GM12878 (cell line): ENCODE measurements at regions not wholly inside any gene's neighbourhood (a gene's known extent, or its start where the extent isn't known, plus 50 kb on each side); places are given as distances from the start of the nearest gene placed in this dataset.

ENCODE experiments used
- ATAC-seq: fragments of 200-7000 bp; cut with Tn5 transposase; 3 replicates; pipeline ENCODE4 v1.9.1; 2020; ENCODE audit warnings: mild to moderate bottlenecking, moderate library complexity
- BruUV-seq: library from RNA; stranded (reverse); fragments of 400-500 nt; replicated peaks from 2 replicates; lab custom pipeline; 2021; lab: Mats Ljungman, UMichigan
- CTCF ChIA-PET: fragments of 300-600 bp; sonication (Branson Sonifier 250); formaldehyde crosslinking; extraction: SDS; loops from one replicate; lab custom pipeline; 2021; ENCODE audit warnings: inconsistent platforms; lab: Yijun Ruan, JAX
- POLR2A ChIA-PET: fragments of 350-600 bp; formaldehyde crosslinking; extraction: SDS; loops from one replicate; lab custom pipeline; 2021; ENCODE audit warnings: inconsistent platforms; lab: Charles Lee
- RAD21 ChIA-PET: fragments of 300-600 bp; sonication (Branson Sonifier 250); formaldehyde crosslinking; loops from one replicate; lab custom pipeline; 2023; ENCODE audit warnings: antibody characterized with exemption; ENCODE audit not compliant: unreplicated experiment; lab: Charles Lee
- SMC1A ChIA-PET: fragments of 300-600 bp; sonication (Branson Sonifier 250); formaldehyde crosslinking; loops from one replicate; lab custom pipeline; 2023; ENCODE audit not compliant: unreplicated experiment, uncharacterized antibody; lab: Charles Lee
- DNase-seq: peaks from one replicate; pipeline ENCODE4 v3.0.0-alpha.2; 2011; ENCODE audit warnings: low read depth, low spot score
- FAIRE-seq: peaks from 3 replicates; lab custom pipeline; 2011; peaks lifted over from hg19 to GRCh38; lab: Jason Lieb, UNC
- H2AFZ ChIP-seq: 2 replicates; pipeline ENCODE4 v1.6.0; 2011; ENCODE audit warnings: low read depth, low read length, control low read depth; ENCODE audit not compliant: control insufficient read depth
- H3K27ac ChIP-seq: 2 replicates; pipeline ENCODE4 v1.5.1; 2011; ENCODE audit warnings: control low read depth; ENCODE audit not compliant: control insufficient read depth, insufficient read depth
- H3K27me3 ChIP-seq, 2 experiments: replicated peaks in 1 of 2; 2 replicates each; pipeline versions ENCODE4 v1.6.0 to v1.6.1; 2011; ENCODE audit warnings: low read length in 1 of 2; ENCODE audit not compliant: control insufficient read depth in 2 of 2, insufficient read depth in 2 of 2
- H3K36me3 ChIP-seq, 2 experiments: 2 replicates each; pipeline ENCODE4 v1.5.1; 2011; ENCODE audit warnings: low read length in 1 of 2; ENCODE audit not compliant: control insufficient read depth in 2 of 2, insufficient read depth in 2 of 2
- H3K4me1 ChIP-seq: 2 replicates; pipeline ENCODE4 v1.6.1; 2011; ENCODE audit warnings: mild to moderate bottlenecking, low read length, moderate library complexity, mixed read lengths; ENCODE audit not compliant: control insufficient read depth, insufficient read depth
- H3K4me2 ChIP-seq: 2 replicates; pipeline ENCODE4 v1.6.0; 2011; ENCODE audit warnings: control low read depth; ENCODE audit not compliant: control insufficient read depth, insufficient read depth
- H3K4me3 ChIP-seq: fragments of 200-600 bp; sonication (generic); 2 replicates; pipeline ENCODE4 v1.5.1; 2016
- H3K79me2 ChIP-seq: 2 replicates; pipeline ENCODE4 v1.6.0; 2011; ENCODE audit warnings: low read length; ENCODE audit not compliant: control insufficient read depth, insufficient read depth
- H3K9ac ChIP-seq: 2 replicates; pipeline ENCODE4 v1.8.0; 2011; ENCODE audit warnings: low read length, control low read depth, mixed read lengths; ENCODE audit not compliant: control insufficient read depth, insufficient read depth
- H3K9me3 ChIP-seq: replicated peaks from 3 replicates; pipeline ENCODE4 v1.5.1; 2011; ENCODE audit warnings: mild to moderate bottlenecking, low read length; ENCODE audit not compliant: control insufficient read depth, insufficient read depth
- H4K20me1 ChIP-seq: 2 replicates; pipeline ENCODE4 v1.6.0; 2011; ENCODE audit not compliant: control insufficient read depth, insufficient read depth
- ATF3 ChIP-seq: IDR thresholded peaks from 2 replicates; pipeline ENCODE4 v1.6.1; 2011; ENCODE audit warnings: low read depth, mild to moderate bottlenecking, low read length, moderate library complexity, borderline replicate concordance; ENCODE audit errors: extremely low read depth
- BACH1 ChIP-seq: fragments of 450-650 bp; IDR thresholded peaks from 2 replicates; pipeline ENCODE4 v1.6.1; 2017; ENCODE audit warnings: mild to moderate bottlenecking, borderline replicate concordance
- CBX5 ChIP-seq: sonication (generic); IDR thresholded peaks from 2 replicates; pipeline ENCODE4 v1.6.1; 2016; ENCODE audit warnings: low read depth, moderate library complexity, mild to moderate bottlenecking, inconsistent platforms
- CEBPB ChIP-seq, 2 experiments: fragments of 150-350 bp in 1 of 2; IDR thresholded peaks; 2 replicates each; pipeline ENCODE4 v1.6.1; 2012 to 2014; ENCODE audit warnings: low read depth in 2 of 2, low read length in 2 of 2, borderline replicate concordance in 1 of 2, inconsistent platforms in 1 of 2
- CHD4 ChIP-seq: fragments of 200-600 bp; sonication (generic); IDR thresholded peaks from 2 replicates; pipeline ENCODE4 v1.6.1; 2016; ENCODE audit warnings: mild to moderate bottlenecking
- ESRRA ChIP-seq: IDR thresholded peaks from 2 replicates; pipeline ENCODE4 v1.6.1; 2012; ENCODE audit warnings: mild to moderate bottlenecking, low read length, improper control_type of control experiment
- IRF5 ChIP-seq: fragments of 450-650 bp; IDR thresholded peaks from 2 replicates; pipeline ENCODE4 v1.6.1; 2017; ENCODE audit warnings: borderline replicate concordance
- NR2F1 ChIP-seq: fragments of 450-650 bp; conservative IDR thresholded peaks from 2 replicates; pipeline ENCODE4 v1.6.1; 2017; ENCODE audit warnings: mild to moderate bottlenecking
- RB1 ChIP-seq: fragments of 450-650 bp; formaldehyde crosslinking; IDR thresholded peaks from 2 replicates; pipeline ENCODE4 v1.6.1; 2017; ENCODE audit warnings: mild to moderate bottlenecking, borderline replicate concordance
- RBBP5 ChIP-seq: fragments of 200-600 bp; sonication (generic); conservative IDR thresholded peaks from 2 replicates; pipeline ENCODE4 v1.6.1; 2016
- RUNX3 ChIP-seq: IDR thresholded peaks from 2 replicates; pipeline ENCODE4 v1.6.1; 2012; ENCODE audit warnings: low read length, inconsistent platforms
- ZNF622 ChIP-seq: fragments of 450-650 bp; IDR thresholded peaks from 2 replicates; pipeline ENCODE4 v1.6.1; 2017; ENCODE audit warnings: mild to moderate bottlenecking, inconsistent platforms
- ZZZ3 ChIP-seq: IDR thresholded peaks from 2 replicates; pipeline ENCODE4 v1.6.1; 2011; ENCODE audit warnings: low read depth; ENCODE audit not compliant: control insufficient read depth, insufficient read length
- WGBS: methylation state at CpG from one replicate; pipeline ENCODE4 v1.1.6; 2016; ENCODE audit warnings: low lambda C conversion rate; ENCODE audit not compliant: insufficient replicate concordance, insufficient coverage; ENCODE audit errors: missing lambda C conversion rate; 5-methylcytosine and 5-hydroxymethylcytosine counted together
- in situ Hi-C: fragments of 300-500 bp; cut with MboI; formaldehyde crosslinking; loops from 9 replicates; pipeline ENCODE4 v1.14.3; 2018; ENCODE audit warnings: mixed read lengths
- intact Hi-C: fragments of 100-400 bp; cut with micrococcal nuclease; formaldehyde crosslinking; loops from one replicate; pipeline ENCODE4 v1.14.2; 2022; ENCODE audit not compliant: unreplicated experiment

GRCh38 chr4:144451766-144452450, 194.0 kb upstream of the HHIP start:
- in situ Hi-C loops = no loop called here
- H3K4me1 ChIP-seq = no peaks in the 10 kb centered on the region
- no peaks in the 10 kb centered on the region for H4K20me1 ChIP-seq
- no peak for ATAC-seq
- no peak for TF ChIP-seq NR2F1
- TF ChIP-seq RB1 = no peak
- no peak for TF ChIP-seq ESRRA
- TF ChIP-seq CHD4 = no peak
- no peak for TF ChIP-seq CEBPB (IDR thresholded peaks at IDR 0.05; ENCODE audit: borderline replicate concordance in 1 of 2, low read depth in 2 of 2, low read length in 2 of 2)
- no peak for TF ChIP-seq BACH1
- no peak for TF ChIP-seq IRF5
- no peak for TF ChIP-seq ZZZ3
- no peak for TF ChIP-seq ZNF622
- no peak for TF ChIP-seq CBX5
- no peak for TF ChIP-seq ATF3
- TF ChIP-seq RUNX3 = no peak
- TF ChIP-seq RBBP5 = no peak
- POLR2A ChIA-PET = no interaction called here
- H2AFZ ChIP-seq = no peak overlapping the region
- BruUV-seq = no TSS peak
- no peak for FAIRE-seq
- no peak overlapping the region for H3K4me2 ChIP-seq
- H3K27me3 ChIP-seq = no peaks in the 10 kb centered on the region
- SMC1A ChIA-PET = no interaction called here
- intact Hi-C loops = no loop called here
- no peak overlapping the region for H3K27ac ChIP-seq
- H3K9me3 ChIP-seq = no peaks in the 10 kb centered on the region
- DNase-seq = no peak
- RAD21 ChIA-PET = no interaction called here
- H3K36me3 ChIP-seq = no peaks in the 10 kb centered on the region
- H3K4me3 ChIP-seq = no peak overlapping the region
- H3K9ac ChIP-seq = no peak overlapping the region
- H3K79me2 ChIP-seq = no peaks in the 10 kb centered on the region
- 0% methylated on average over 3 of the region's 3 CpGs for WGBS
- CTCF ChIA-PET = no interaction called here
